ENCODE measurements at regions not wholly inside any gene's neighbourhood (a gene's known extent, or its start where the extent isn't known, plus 50 kb on each side); places are given as distances from the start of the nearest gene placed in this dataset.

DNA sequence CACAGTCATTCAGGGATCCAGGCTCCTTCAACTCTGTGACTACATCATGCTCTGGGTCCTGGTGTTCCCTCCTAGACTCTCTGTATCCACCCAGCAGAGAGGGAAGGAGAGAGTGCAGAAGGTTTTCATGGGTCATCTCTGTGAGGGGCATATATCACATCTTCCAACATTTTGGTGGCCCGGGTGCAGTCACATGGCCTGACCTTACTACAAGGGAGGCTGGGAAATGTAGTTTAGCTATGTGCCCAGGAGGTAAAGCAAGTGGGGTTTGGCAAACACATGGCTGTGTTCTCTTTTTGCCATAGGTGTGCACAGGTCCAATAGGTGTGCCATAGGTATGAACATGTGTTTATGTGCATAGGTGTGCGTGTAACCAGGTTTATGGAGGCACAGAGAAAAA lies 222.2 kb upstream of the EEF2KMT start:
- no peak for TF ChIP-seq POLR2A (IDR thresholded peaks at IDR 0.05)
- TF ChIP-seq, protein P1, sequence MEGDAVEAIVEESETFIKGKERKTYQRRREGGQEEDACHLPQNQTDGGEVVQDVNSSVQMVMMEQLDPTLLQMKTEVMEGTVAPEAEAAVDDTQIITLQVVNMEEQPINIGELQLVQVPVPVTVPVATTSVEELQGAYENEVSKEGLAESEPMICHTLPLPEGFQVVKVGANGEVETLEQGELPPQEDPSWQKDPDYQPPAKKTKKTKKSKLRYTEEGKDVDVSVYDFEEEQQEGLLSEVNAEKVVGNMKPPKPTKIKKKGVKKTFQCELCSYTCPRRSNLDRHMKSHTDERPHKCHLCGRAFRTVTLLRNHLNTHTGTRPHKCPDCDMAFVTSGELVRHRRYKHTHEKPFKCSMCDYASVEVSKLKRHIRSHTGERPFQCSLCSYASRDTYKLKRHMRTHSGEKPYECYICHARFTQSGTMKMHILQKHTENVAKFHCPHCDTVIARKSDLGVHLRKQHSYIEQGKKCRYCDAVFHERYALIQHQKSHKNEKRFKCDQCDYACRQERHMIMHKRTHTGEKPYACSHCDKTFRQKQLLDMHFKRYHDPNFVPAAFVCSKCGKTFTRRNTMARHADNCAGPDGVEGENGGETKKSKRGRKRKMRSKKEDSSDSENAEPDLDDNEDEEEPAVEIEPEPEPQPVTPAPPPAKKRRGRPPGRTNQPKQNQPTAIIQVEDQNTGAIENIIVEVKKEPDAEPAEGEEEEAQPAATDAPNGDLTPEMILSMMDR (IDR thresholded peaks at IDR 0.05) = no peak
